Neural cell (in vitro differentiated cells): ENCODE measurements at regions not wholly inside any gene's neighbourhood (a gene's known extent, or its start where the extent isn't known, plus 50 kb on each side); places are given as distances from the start of the nearest gene placed in this dataset.

Experiments used
- H2AFZ ChIP-seq: fragments of 200-600, 300-800 bp; sonication (generic), shearing (Covaris generic); 2 replicates; pipeline ENCODE4 v1.6.0; 2014; ENCODE audit warnings: low read depth, mild to moderate bottlenecking, antibody characterized with exemption, low read length, moderate library complexity
- H3F3A ChIP-seq: fragments of 200-600 bp; shearing (Covaris generic); 2 replicates; pipeline ENCODE4 v1.6.1; 2016; ENCODE audit warnings: mild to moderate bottlenecking, moderate library complexity, mixed read lengths, antibody characterized with exemption, low read length; ENCODE audit not compliant: insufficient read depth, poor library complexity, severe bottlenecking
- H3K27ac ChIP-seq: fragments of 200-600, 300-800 bp; sonication (generic), shearing (Covaris generic); 2 replicates; pipeline ENCODE4 v1.5.1; 2014; ENCODE audit warnings: mild to moderate bottlenecking, low read length, moderate library complexity
- H3K27me3 ChIP-seq: fragments of 300-800, 200-600 bp; sonication (generic), shearing (Covaris generic); 2 replicates; pipeline ENCODE4 v1.6.0; 2014; ENCODE audit warnings: mild to moderate bottlenecking, low read depth, low read length, moderate library complexity; ENCODE audit not compliant: insufficient read depth
- H3K36me3 ChIP-seq: fragments of 300-800, 200-600 bp; sonication (generic), shearing (Covaris generic); 2 replicates; pipeline ENCODE4 v1.5.1; 2014; ENCODE audit warnings: mild to moderate bottlenecking, antibody characterized with exemption, low read length, moderate library complexity; ENCODE audit not compliant: insufficient read depth
- H3K4me2 ChIP-seq: fragments of 300-800, 200-600 bp; sonication (generic), shearing (Covaris generic); 2 replicates; pipeline ENCODE4 v1.6.0; 2014; ENCODE audit warnings: mild to moderate bottlenecking, low read length
- H3K4me3 ChIP-seq: fragments of 300-800, 200-600 bp; sonication (generic), shearing (Covaris generic); 2 replicates; pipeline ENCODE4 v1.5.1; 2014; ENCODE audit warnings: mild to moderate bottlenecking, low read length, moderate library complexity
- H3K79me2 ChIP-seq: fragments of 200-600 bp; shearing (Covaris generic); replicated peaks from 2 replicates; pipeline ENCODE4 v1.6.0; 2014; ENCODE audit warnings: mild to moderate bottlenecking, low read length, moderate library complexity; ENCODE audit not compliant: insufficient read depth
- H3K9ac ChIP-seq: fragments of 300-800, 200-600 bp; sonication (generic), shearing (Covaris generic); 2 replicates; pipeline ENCODE4 v1.6.1; 2016; ENCODE audit warnings: mild to moderate bottlenecking, low read length, mixed read lengths
- H3K9me2 ChIP-seq: fragments of 200-600 bp; shearing (Covaris generic); 2 replicates; pipeline ENCODE4 v1.6.1; 2016; ENCODE audit warnings: mild to moderate bottlenecking, low read length, mixed read lengths; ENCODE audit not compliant: insufficient read depth
- H3K9me3 ChIP-seq: fragments of 200-600, 300-800 bp; sonication (generic), shearing (Covaris generic); 2 replicates; pipeline ENCODE4 v1.6.1; 2016; ENCODE audit warnings: mild to moderate bottlenecking, mixed run types, low read length, moderate library complexity, mixed read lengths
- H4K20me1 ChIP-seq: fragments of 200-600 bp; shearing (Covaris generic); 2 replicates; pipeline ENCODE4 v1.6.1; 2016; ENCODE audit warnings: mild to moderate bottlenecking, mixed run types; ENCODE audit not compliant: insufficient read depth
- EP300 ChIP-seq: fragments of 450-650 bp; conservative IDR thresholded peaks from 2 replicates; pipeline ENCODE4 v1.6.1; 2014; ENCODE audit warnings: antibody characterized with exemption, mild to moderate bottlenecking, moderate library complexity; ENCODE audit not compliant: poor library complexity, severe bottlenecking
- EZH2 ChIP-seq: fragments of 200-600, 300-800 bp; shearing (Covaris generic), sonication (generic); IDR thresholded peaks from 2 replicates; pipeline ENCODE4 v1.6.1; 2014; ENCODE audit warnings: antibody characterized with exemption, low read length, borderline replicate concordance, mild to moderate bottlenecking; ENCODE audit not compliant: insufficient read depth, poor library complexity, severe bottlenecking
- MXI1 ChIP-seq: fragments of 450-650 bp; conservative IDR thresholded peaks from 2 replicates; pipeline ENCODE4 v1.6.1; 2014; ENCODE audit warnings: antibody characterized with exemption, mild to moderate bottlenecking; ENCODE audit not compliant: poor library complexity, severe bottlenecking
- POLR2AphosphoS5 ChIP-seq: IDR thresholded peaks from 2 replicates; pipeline ENCODE4 v1.6.1; 2012
- RAD21 ChIP-seq: fragments of 450-650 bp; conservative IDR thresholded peaks from 2 replicates; pipeline ENCODE4 v1.6.1; 2014; ENCODE audit warnings: antibody characterized with exemption, mild to moderate bottlenecking, moderate library complexity
- SMC3 ChIP-seq: fragments of 450-650 bp; conservative IDR thresholded peaks from 2 replicates; pipeline ENCODE4 v1.6.1; 2014; ENCODE audit warnings: antibody characterized with exemption, mild to moderate bottlenecking, moderate library complexity; ENCODE audit not compliant: poor library complexity
- TAF1 ChIP-seq: IDR thresholded peaks from 2 replicates; pipeline ENCODE4 v1.6.1; 2012; ENCODE audit warnings: low read depth
- TF ChIP-seq, protein P1 (sequence below): fragments of 450-650 bp; IDR thresholded peaks from 2 replicates; pipeline ENCODE4 v1.5.1; 2014; ENCODE audit warnings: antibody characterized with exemption, mild to moderate bottlenecking, moderate library complexity; ENCODE audit not compliant: poor library complexity, severe bottlenecking
- TF ChIP-seq, protein P2 (sequence below): IDR thresholded peaks from 2 replicates; pipeline ENCODE4 v1.6.1; 2012; ENCODE audit warnings: borderline replicate concordance

DNA sequence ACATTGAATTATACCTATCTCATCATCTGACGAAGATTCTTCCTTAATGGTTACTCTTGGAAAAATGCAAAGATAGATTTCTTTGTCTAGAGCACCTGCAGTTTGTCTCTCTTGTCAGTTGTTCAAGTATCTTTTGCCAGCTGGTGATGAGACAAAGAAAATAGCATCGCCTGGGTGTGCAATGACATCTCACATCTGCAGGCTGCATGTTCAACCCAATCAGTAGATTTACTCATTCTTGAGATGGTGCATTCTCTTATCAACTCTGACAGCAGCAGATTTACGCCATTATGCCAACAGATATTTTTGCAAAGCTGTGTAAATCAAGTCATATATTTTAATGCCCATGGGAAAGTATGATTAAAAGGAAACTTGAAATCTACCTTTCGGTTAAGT is 164.6 kb upstream of the PDGFD start:
- Histone ChIP-seq H3K4me3 (no peak overlapping the region), H4K20me1 (no peaks in the 10 kb centered on the region), H3K9me3 (no peaks in the 10 kb centered on the region), H3K9me2 (no peaks in the 10 kb centered on the region), H3K9ac (no peak overlapping the region), H3K4me2 (no peak overlapping the region), H3K36me3 (no peaks in the 10 kb centered on the region), H3K79me2 (no peaks in the 10 kb centered on the region), H2AFZ (no peak overlapping the region), H3K27me3 (no peaks in the 10 kb centered on the region), H3K27ac (no peak overlapping the region), H3F3A (no peaks in the 10 kb centered on the region)
- TF ChIP-seq EP300 (peak; percentile 17), POLR2AphosphoS5 (no peak)

DNA sequence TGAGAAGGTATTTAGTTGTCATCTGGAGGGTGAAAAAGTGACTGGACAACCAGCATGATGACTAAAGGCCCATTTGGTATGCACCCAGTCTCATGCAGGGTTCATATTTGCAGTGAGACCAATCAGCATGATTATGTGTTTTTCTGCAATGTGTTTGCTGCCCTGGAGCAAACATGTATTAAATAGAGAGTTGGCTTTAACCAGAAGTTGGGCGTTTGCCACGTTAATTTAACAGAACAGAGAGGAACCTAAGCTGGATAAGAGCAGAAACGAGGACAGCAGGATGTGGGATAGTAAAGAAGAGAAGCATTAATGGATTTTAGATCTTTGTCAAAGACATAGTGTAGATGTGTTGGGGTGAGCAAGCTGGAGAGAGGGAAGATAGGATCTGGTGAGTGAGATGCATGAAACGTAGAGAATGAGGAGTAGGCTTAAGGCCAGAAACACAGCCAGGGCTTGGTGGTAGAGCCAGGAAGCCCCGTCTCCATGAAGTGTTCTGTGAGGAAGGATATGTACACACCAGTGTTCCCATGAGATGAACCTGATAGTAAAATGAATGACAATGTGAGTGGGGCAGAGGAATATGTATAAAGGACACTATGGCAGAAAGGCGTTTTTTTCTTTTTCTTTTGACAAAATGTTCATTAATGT is 164.0 kb upstream of the PDGFD start:
- H2AFZ ChIP-seq: no peak overlapping the region
- TF ChIP-seq MXI1 (no peak), EP300 (no peak), POLR2AphosphoS5 (no peak), SMC3 (no peak), RAD21 (no peak), EZH2 (no peak), TAF1 (no peak)
- TF ChIP-seq, protein P1, sequence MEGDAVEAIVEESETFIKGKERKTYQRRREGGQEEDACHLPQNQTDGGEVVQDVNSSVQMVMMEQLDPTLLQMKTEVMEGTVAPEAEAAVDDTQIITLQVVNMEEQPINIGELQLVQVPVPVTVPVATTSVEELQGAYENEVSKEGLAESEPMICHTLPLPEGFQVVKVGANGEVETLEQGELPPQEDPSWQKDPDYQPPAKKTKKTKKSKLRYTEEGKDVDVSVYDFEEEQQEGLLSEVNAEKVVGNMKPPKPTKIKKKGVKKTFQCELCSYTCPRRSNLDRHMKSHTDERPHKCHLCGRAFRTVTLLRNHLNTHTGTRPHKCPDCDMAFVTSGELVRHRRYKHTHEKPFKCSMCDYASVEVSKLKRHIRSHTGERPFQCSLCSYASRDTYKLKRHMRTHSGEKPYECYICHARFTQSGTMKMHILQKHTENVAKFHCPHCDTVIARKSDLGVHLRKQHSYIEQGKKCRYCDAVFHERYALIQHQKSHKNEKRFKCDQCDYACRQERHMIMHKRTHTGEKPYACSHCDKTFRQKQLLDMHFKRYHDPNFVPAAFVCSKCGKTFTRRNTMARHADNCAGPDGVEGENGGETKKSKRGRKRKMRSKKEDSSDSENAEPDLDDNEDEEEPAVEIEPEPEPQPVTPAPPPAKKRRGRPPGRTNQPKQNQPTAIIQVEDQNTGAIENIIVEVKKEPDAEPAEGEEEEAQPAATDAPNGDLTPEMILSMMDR: no peak
- TF ChIP-seq, protein P2, sequence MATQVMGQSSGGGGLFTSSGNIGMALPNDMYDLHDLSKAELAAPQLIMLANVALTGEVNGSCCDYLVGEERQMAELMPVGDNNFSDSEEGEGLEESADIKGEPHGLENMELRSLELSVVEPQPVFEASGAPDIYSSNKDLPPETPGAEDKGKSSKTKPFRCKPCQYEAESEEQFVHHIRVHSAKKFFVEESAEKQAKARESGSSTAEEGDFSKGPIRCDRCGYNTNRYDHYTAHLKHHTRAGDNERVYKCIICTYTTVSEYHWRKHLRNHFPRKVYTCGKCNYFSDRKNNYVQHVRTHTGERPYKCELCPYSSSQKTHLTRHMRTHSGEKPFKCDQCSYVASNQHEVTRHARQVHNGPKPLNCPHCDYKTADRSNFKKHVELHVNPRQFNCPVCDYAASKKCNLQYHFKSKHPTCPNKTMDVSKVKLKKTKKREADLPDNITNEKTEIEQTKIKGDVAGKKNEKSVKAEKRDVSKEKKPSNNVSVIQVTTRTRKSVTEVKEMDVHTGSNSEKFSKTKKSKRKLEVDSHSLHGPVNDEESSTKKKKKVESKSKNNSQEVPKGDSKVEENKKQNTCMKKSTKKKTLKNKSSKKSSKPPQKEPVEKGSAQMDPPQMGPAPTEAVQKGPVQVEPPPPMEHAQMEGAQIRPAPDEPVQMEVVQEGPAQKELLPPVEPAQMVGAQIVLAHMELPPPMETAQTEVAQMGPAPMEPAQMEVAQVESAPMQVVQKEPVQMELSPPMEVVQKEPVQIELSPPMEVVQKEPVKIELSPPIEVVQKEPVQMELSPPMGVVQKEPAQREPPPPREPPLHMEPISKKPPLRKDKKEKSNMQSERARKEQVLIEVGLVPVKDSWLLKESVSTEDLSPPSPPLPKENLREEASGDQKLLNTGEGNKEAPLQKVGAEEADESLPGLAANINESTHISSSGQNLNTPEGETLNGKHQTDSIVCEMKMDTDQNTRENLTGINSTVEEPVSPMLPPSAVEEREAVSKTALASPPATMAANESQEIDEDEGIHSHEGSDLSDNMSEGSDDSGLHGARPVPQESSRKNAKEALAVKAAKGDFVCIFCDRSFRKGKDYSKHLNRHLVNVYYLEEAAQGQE: no peak
- H3K27me3 ChIP-seq: no peaks in the 10 kb centered on the region
- H3K36me3 ChIP-seq: no peaks in the 10 kb centered on the region
- no peaks in the 10 kb centered on the region for H3K9me3 ChIP-seq
- H3K27ac ChIP-seq: no peak overlapping the region
- H3K79me2 ChIP-seq: no peaks in the 10 kb centered on the region
- no peak overlapping the region for H3K4me2 ChIP-seq
- no peak overlapping the region for H3K9ac ChIP-seq
- no peaks in the 10 kb centered on the region for H3K9me2 ChIP-seq
- no peaks in the 10 kb centered on the region for H4K20me1 ChIP-seq
- no peaks in the 10 kb centered on the region for H3F3A ChIP-seq
- H3K4me3 ChIP-seq: no peak overlapping the region
